Kidney epithelial cell (primary cell): ENCODE measurements at regions not wholly inside any gene's neighbourhood (a gene's known extent, or its start where the extent isn't known, plus 50 kb on each side); places are given as distances from the start of the nearest gene placed in this dataset.

ENCODE experiments used
- DNase-seq: peaks from one replicate; pipeline ENCODE4 v3.0.0-alpha.2; 2010; ENCODE audit warnings: low read depth
- H3K27me3 ChIP-seq: 2 replicates; pipeline ENCODE4 v1.6.0; 2011; ENCODE audit warnings: low read length; ENCODE audit not compliant: control insufficient read depth, insufficient read depth
- H3K36me3 ChIP-seq: 2 replicates; pipeline ENCODE4 v1.5.1; 2011; ENCODE audit warnings: low read length; ENCODE audit not compliant: control insufficient read depth, insufficient read depth
- H3K4me3 ChIP-seq: 2 replicates; pipeline ENCODE4 v1.5.1; 2011; ENCODE audit warnings: low read depth, mild to moderate bottlenecking, control low read depth, low read length
- TF ChIP-seq, protein P1 (sequence below): IDR thresholded peaks from 2 replicates; pipeline ENCODE4 v1.5.1; 2011; ENCODE audit warnings: mild to moderate bottlenecking, moderate library complexity, low read length, control low read depth, inconsistent platforms; ENCODE audit not compliant: insufficient read depth, poor library complexity, severe bottlenecking

DNA sequence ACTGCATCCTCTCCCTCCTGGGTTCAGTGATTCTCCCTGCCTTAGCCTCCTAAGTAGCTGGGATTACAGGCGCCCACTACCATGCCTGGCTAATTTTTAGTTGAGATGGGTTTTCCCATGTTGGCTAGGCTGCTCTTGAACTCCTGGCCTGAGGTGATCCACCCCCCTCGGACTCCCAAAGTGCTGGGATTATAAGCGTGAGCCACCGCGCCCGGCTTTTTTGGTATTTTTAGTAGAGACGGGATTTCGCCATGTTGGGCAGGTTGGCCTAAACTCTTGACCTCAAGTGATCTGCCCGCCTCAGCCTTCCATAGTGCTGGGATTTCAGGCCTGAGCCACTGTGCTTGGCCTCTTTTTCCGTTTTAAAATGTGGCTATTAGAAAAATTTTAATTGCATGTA, 343.8 kb upstream of the RBFOX1 start:
- Histone ChIP-seq H3K4me3 (no peak overlapping the region), H3K27me3 (no peaks in the 10 kb centered on the region), H3K36me3 (no peaks in the 10 kb centered on the region)
- TF ChIP-seq, protein P1, sequence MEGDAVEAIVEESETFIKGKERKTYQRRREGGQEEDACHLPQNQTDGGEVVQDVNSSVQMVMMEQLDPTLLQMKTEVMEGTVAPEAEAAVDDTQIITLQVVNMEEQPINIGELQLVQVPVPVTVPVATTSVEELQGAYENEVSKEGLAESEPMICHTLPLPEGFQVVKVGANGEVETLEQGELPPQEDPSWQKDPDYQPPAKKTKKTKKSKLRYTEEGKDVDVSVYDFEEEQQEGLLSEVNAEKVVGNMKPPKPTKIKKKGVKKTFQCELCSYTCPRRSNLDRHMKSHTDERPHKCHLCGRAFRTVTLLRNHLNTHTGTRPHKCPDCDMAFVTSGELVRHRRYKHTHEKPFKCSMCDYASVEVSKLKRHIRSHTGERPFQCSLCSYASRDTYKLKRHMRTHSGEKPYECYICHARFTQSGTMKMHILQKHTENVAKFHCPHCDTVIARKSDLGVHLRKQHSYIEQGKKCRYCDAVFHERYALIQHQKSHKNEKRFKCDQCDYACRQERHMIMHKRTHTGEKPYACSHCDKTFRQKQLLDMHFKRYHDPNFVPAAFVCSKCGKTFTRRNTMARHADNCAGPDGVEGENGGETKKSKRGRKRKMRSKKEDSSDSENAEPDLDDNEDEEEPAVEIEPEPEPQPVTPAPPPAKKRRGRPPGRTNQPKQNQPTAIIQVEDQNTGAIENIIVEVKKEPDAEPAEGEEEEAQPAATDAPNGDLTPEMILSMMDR = no peak
- no peak for DNase-seq

DNA sequence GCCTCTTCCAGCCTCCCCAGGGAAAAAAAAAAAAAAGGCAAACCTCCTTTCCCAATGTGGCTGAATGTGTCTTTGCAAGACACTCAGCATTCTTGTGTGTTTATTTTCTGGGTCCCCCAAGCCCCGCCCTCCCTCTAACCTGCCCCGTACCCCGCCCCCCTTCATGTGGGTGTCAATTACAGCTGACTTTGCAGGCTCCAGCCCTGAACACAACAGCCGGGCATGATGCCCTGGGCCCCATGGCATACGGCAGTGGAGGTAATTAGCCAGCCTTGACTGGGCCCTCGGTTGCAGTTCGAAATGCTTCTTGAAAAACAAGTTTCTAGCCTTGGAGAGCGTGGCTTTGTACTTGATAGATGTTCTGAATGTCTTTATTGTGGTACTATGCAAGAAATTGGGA, 354.7 kb upstream of the RBFOX1 start:
- Histone ChIP-seq H3K4me3 (no peak overlapping the region), H3K36me3 (no peaks in the 10 kb centered on the region), H3K27me3 (no peaks in the 10 kb centered on the region)
- TF ChIP-seq, protein P1 = no peak
- DNase-seq = no peak

- no peaks in the 10 kb centered on the region for H3K27me3 ChIP-seq
- H3K36me3 ChIP-seq = no peaks in the 10 kb centered on the region
- H3K4me3 ChIP-seq = no peak overlapping the region
- DNase-seq = no peak
- TF ChIP-seq, protein P1 = no peak
Observed at GRCh38 chr16:6977291-6977690, 355.4 kb upstream of the RBFOX1 start.

DNA sequence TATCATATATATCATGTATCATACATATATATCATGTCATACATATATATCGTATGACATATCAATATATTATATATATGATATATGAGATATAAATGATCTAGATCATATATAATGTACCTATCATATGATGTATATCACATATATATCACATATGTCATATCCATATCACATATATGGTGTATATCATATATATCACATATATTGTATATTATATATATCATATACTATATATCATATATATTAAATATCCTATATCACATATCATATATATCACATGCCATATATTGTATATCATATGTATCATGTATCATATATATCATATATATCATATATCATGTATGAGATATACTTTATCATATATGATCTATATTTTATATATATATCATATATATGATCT, 355.9 kb upstream of the RBFOX1 start:
- no peak for DNase-seq
- H3K4me3 ChIP-seq = no peak overlapping the region
- H3K27me3 ChIP-seq = no peaks in the 10 kb centered on the region
- no peaks in the 10 kb centered on the region for H3K36me3 ChIP-seq
- TF ChIP-seq, protein P1 = no peak

DNA sequence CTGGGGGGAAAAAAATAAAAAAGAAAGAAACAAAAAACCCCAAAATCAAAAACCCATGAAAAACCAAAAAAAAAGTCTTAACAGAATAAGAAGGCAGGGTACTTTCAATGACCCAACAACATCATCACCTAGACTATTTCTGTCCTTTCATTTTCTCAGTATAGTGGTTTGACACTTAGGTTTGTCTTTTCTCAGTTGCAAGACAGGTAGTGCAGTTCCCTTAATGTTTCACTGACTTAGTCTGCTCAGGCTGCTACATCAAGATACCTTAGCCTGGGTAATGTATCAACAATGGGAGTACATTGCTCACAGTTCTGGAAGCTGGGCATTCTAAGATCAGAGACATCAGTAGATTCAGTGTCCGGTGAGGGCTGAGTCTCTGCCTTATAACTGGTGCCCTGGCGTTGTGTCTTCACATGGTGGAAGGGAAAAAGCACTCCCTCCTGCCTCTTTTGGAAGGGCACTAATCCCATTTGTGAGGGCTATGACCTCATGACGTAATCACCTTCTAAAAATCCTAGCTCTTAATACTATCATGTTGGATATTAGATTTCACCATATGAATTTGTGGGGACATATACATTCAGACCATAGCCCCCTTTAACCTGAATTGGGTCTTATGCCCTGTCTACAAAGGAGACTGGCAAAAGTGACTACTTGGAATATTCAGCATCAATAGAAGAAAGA, 362.3 kb upstream of the RBFOX1 start:
- no peaks in the 10 kb centered on the region for H3K27me3 ChIP-seq
- H3K4me3 ChIP-seq = no peak overlapping the region
- no peak for DNase-seq
- no peaks in the 10 kb centered on the region for H3K36me3 ChIP-seq
- TF ChIP-seq, protein P1 = no peak

GRCh38 chr16:6969594-6969993, 363.1 kb upstream of the RBFOX1 start:
- Histone ChIP-seq H3K36me3 (no peaks in the 10 kb centered on the region), H3K4me3 (no peak overlapping the region), H3K27me3 (no peaks in the 10 kb centered on the region)
- no peak for DNase-seq
- TF ChIP-seq, protein P1 = no peak
